Fibroblast of mammary gland (primary cell): ENCODE measurements at regions not wholly inside any gene's neighbourhood (a gene's known extent, or its start where the extent isn't known, plus 50 kb on each side); places are given as distances from the start of the nearest gene placed in this dataset.

Experiments
- DNase-seq: peaks from one replicate; pipeline ENCODE4 v3.0.0-alpha.2; 2010; ENCODE audit warnings: low read depth
- H3K4me3 ChIP-seq: 2 replicates; pipeline ENCODE4 v1.5.1; 2011; ENCODE audit warnings: low read depth, mild to moderate bottlenecking, low read length, moderate library complexity; ENCODE audit not compliant: control insufficient read depth
- CTCF ChIP-seq: conservative IDR thresholded peaks from 2 replicates; pipeline ENCODE4 v1.5.1; 2011; ENCODE audit warnings: low read depth, low read length, inconsistent platforms; ENCODE audit not compliant: control insufficient read depth, insufficient read depth

GRCh38 chr7:66413379-66414114, 208.4 kb downstream of the TPST1 start:
- DNase-seq = peak; percentile 78
- peak overlapping the region; percentile 54 for H3K4me3 ChIP-seq
- peak; percentile 31 for TF ChIP-seq CTCF

- H3K4me3 ChIP-seq = no peak overlapping the region
- DNase-seq = peak; percentile 32
- TF ChIP-seq CTCF = no peak
Measured at GRCh38 chr7:66415659-66416265, 210.6 kb downstream of the TPST1 start.

- DNase-seq = no peak
- no peak for TF ChIP-seq CTCF
Measured at GRCh38 chr7:66418537-66418936, 210.1 kb upstream of the KCTD7 start.

GRCh38 chr7:66419210-66419609, 209.5 kb upstream of the KCTD7 start:
- TF ChIP-seq CTCF = no peak
- DNase-seq = no peak
- no peak overlapping the region for H3K4me3 ChIP-seq

More at GRCh38 chr7:66418537-66418936, 210.1 kb upstream of the KCTD7 start:
- no peak overlapping the region for H3K4me3 ChIP-seq

GRCh38 chr7:66421830-66422475, 206.7 kb upstream of the KCTD7 start:
- H3K4me3 ChIP-seq = no peak overlapping the region
- DNase-seq = no peak
- no peak for TF ChIP-seq CTCF

GRCh38 chr7:66423729-66424128, 205.0 kb upstream of the KCTD7 start:
- no peak for TF ChIP-seq CTCF
- DNase-seq = no peak
- H3K4me3 ChIP-seq = no peak overlapping the region
